NCI-H2081 treated with DMSO at 0.1 percent for 48 hours (cell line): ENCODE measurements at regions not wholly inside any gene's neighbourhood (a gene's known extent, or its start where the extent isn't known, plus 50 kb on each side); places are given as distances from the start of the nearest gene placed in this dataset.
"Not testable (repeated sequence)": the region's sequence is repeated elsewhere in the genome, so short reads cannot be mapped to it uniquely, and the experiment has no call there.

Experiments
- DNase-seq: peaks from one replicate; lab custom pipeline; 2025; lab: John Stamatoyannopoulos, UW

DNA sequence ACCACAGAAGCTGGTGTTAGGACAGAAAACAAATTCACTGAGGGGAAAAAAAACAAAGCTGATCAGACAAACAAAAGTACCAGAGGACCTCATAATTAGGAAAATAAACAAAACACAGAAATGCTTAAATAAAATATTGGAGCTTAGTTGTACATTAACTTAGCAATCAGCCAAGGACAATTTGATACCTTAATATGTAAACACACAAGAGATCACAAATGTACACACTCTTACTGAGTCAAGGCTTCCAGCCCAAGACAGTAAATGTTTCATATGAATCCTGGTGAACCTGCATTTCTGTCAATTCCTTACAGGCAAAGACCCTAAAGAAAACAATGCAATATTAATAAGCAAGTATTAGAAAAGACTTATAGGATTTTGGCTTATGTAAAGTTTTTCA, 62.0 kb upstream of the SPTLC3 start:
- DNase-seq: no peak

- DNase-seq: no peak
Measured at GRCh38 chr20:12947691-12948090, 61.1 kb upstream of the SPTLC3 start.

DNA sequence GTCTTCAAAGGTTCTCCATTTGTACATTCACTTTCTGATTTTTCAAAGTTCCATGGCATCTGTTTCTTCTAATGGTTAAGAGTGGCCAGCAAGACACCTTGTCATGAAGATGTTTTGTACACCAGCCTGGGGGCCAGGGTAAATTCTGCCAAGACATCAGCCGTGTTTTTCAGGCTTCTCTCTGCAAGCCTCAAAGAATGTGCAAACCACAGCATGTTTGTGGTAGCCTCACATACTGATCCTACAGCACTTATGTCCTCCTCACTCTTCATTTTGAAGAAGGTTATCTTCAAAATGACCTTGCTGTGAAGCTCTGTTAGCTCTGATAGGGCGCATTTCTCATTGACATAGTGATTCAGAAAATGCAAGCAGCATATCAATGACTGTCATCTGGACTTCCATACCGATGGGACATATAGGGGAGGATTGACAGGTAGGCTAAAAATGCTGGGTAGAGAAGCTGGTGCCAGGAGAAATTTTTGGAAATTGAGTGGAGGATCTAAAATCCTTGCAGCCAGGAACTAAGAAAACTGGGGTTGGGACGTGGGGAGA, 59.3 kb upstream of the SPTLC3 start:
- no peak for DNase-seq

DNA sequence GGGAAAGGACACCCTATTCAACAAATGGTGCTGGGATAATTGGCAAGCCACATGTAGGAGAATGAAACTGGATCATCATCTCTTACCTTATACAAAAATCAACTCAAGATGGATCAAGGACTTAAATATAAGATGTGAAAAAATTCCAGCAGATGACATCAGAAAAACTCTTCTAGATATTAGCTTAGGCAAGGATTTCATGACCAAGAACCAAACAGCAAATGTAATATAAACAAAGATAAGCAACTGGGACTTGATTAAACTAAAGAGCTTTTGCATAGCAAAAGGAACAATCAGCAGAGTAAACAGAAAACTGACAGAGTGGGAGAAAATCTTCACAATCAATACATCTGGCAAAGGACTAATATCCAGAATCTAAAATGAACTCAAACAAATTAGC, 54.5 kb upstream of the SPTLC3 start:
- not testable (repeated sequence) for DNase-seq

DNA sequence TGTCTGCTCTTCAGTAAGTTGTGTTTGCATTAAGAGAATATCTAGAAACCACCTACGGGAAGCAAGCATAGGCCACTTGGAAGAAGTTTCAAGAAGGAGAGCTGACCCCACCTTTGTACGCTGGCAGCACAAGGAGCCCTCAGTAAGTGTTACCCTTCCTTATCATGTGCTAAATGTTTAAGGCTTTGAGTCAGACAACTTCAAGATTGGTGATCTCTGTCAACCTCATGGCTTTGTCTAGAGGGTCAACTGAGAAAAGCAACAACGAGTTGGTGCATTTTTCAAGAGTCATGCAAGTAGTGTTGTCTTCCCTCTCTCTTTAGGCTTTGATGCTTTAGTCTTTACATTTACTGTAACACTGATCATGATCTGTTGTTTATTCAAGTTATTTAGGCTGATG, 53.2 kb upstream of the SPTLC3 start:
- no peak for DNase-seq

DNA sequence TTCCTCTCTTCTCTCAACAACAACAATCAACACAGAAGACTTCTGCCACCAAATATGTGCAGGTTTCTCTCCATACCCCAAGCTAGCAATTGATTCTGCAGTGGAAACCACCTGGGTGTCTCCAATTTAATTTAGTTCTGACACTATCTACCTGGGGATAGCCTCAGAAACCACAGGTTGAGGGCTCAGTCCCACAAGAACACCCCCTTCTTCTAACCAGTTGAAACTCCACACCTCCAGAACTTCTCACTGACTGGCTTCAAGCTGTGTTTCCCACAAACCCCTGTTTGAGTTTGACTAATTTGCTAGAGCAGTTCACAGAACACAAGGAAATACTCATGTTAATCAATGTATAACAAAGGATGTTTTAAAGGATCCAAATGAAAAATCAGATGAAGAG, 52.5 kb upstream of the SPTLC3 start:
- no peak for DNase-seq

DNA sequence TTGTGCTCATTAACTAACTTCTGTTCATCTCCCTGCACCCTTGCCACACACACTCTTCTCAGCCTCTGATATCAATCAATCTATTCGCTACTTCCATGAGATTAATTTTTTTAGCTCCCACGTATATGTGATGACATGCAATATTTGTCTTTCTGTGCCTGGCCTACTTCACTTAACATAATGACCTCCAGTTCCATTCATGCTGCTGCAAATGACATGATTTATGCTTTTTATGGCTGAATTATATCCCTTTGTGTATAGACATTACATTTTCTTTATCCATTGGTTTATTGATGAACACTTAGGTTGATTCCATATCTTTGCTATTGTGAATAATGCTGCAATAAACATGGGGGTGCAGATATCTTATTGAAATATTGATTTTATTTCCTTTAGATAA, 50.8 kb upstream of the SPTLC3 start:
- no peak for DNase-seq
